Vagina (tissue), 2 donors: ENCODE measurements at regions not wholly inside any gene's neighbourhood (a gene's known extent, or its start where the extent isn't known, plus 50 kb on each side); places are given as distances from the start of the nearest gene placed in this dataset.

Experiments used
- POLR2A ChIP-seq, 2 donors: fragments of 450-650 bp; IDR thresholded peaks; one replicate each; pipeline ENCODE4 v1.6.1; 2017; ENCODE audit warnings: antibody characterized with exemption in 2 of 2, mild to moderate bottlenecking in 2 of 2, moderate library complexity in 2 of 2
- TF ChIP-seq, protein P1 (sequence below), 3 experiments: fragments of 450-650 bp in 2 of 3; fragments of 200-600 bp in 1 of 3; sonication (generic) in 1 of 3; IDR thresholded peaks; one replicate each; pipeline ENCODE4 v1.5.1; 2017 to 2019; ENCODE audit warnings: antibody characterized with exemption in 3 of 3, mild to moderate bottlenecking in 2 of 3, moderate library complexity in 2 of 3

DNA sequence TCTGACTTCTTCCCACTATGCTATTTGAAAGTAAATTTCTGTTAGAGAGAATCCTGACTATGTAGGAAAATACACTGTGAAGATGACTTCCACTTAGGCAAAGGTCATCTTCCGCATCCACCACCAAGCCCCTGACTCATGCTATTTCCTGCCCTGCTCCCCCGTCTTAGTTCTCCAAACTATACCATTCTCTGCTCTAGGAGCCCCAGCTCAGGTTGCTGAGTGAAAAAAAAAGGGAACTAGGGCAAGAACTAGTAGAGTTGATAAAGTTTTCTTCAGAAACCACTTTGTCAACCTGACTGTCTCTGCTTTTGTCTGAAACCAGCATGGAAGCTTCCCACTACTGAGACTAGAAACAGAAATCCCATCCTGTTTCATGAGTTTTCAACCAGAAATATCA lies 96.9 kb downstream of the EVX1 start:
- TF ChIP-seq, protein P1, sequence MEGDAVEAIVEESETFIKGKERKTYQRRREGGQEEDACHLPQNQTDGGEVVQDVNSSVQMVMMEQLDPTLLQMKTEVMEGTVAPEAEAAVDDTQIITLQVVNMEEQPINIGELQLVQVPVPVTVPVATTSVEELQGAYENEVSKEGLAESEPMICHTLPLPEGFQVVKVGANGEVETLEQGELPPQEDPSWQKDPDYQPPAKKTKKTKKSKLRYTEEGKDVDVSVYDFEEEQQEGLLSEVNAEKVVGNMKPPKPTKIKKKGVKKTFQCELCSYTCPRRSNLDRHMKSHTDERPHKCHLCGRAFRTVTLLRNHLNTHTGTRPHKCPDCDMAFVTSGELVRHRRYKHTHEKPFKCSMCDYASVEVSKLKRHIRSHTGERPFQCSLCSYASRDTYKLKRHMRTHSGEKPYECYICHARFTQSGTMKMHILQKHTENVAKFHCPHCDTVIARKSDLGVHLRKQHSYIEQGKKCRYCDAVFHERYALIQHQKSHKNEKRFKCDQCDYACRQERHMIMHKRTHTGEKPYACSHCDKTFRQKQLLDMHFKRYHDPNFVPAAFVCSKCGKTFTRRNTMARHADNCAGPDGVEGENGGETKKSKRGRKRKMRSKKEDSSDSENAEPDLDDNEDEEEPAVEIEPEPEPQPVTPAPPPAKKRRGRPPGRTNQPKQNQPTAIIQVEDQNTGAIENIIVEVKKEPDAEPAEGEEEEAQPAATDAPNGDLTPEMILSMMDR (IDR thresholded peaks at IDR 0.05) = no peak
- TF ChIP-seq POLR2A (IDR thresholded peaks at IDR 0.05) = no peak
